HCT116 (cell line): ENCODE measurements at regions not wholly inside any gene's neighbourhood (a gene's known extent, or its start where the extent isn't known, plus 50 kb on each side); places are given as distances from the start of the nearest gene placed in this dataset.

Source experiments
- ATAC-seq: fragments of 200-7000 bp; cut with Tn5 transposase; 2 replicates; pipeline ENCODE4 v1.9.1; 2020; ENCODE audit warnings: mild to moderate bottlenecking, moderate library complexity
- BruUV-seq: library from RNA; stranded (reverse); fragments of 400-500 nt; replicated peaks from 2 replicates; lab custom pipeline; 2021; lab: Mats Ljungman, UMichigan
- CTCF ChIA-PET: fragments of 300-600 bp; sonication (Branson Sonifier 250); formaldehyde crosslinking; loops from one replicate; lab custom pipeline; 2021; ENCODE audit warnings: antibody characterized with exemption; lab: Charles Lee
- POLR2A ChIA-PET: fragments of 300-600, 350-600 bp; sonication (Branson Sonifier 250); formaldehyde crosslinking; loops from one replicate; lab custom pipeline; 2021; ENCODE audit warnings: antibody characterized with exemption; lab: Charles Lee
- RAD21 ChIA-PET, 2 experiments: fragments of 300-600 bp; sonication (Branson Sonifier 250); formaldehyde crosslinking; loops; one replicate each; lab custom pipeline; 2023; ENCODE audit warnings: low total read pairs in 2 of 2; ENCODE audit not compliant: uncharacterized antibody in 2 of 2, unreplicated experiment in 2 of 2, low non-redundant PET in 1 of 2; lab: Charles Lee
- DNase-seq: peaks from one replicate; pipeline ENCODE4 v3.0.0-alpha.2; 2010; ENCODE audit warnings: low read depth, low spot score
- H2AFZ ChIP-seq: fragments of 200-600 bp; shearing (Covaris generic), sonication (generic); 2 replicates; pipeline ENCODE4 v1.6.1; 2017; ENCODE audit warnings: low read depth, mixed run types, mixed read lengths, antibody characterized with exemption, low read length; ENCODE audit not compliant: poor library complexity, severe bottlenecking
- H3K27ac ChIP-seq: 2 replicates; pipeline ENCODE4 v1.5.1; 2012; ENCODE audit warnings: low read depth, low read length
- H3K27me3 ChIP-seq: fragments of 200-600 bp; sonication (generic); 2 replicates; pipeline ENCODE4 v1.6.1; 2016; ENCODE audit warnings: mixed run types, low read length, mixed read lengths; ENCODE audit not compliant: insufficient read depth
- H3K36me3 ChIP-seq, 2 experiments: fragments of 200-500 bp in 1 of 2; fragments of 200-600 bp in 1 of 2; sonication (Bioruptor generic) in 1 of 2; sonication (generic) in 1 of 2; 2 replicates each; pipeline versions ENCODE4 v1.5.1 to v1.6.1; 2014 to 2016; ENCODE audit warnings: low read length in 2 of 2, inconsistent platforms in 1 of 2, mixed read lengths in 1 of 2, mixed run types in 1 of 2; ENCODE audit not compliant: insufficient read depth in 2 of 2, control insufficient read depth in 1 of 2
- H3K4me1 ChIP-seq, 2 experiments: fragments of 200-600 bp in 1 of 2; sonication (generic) in 1 of 2; 2 replicates each; pipeline versions ENCODE4 v1.5.1 to v1.6.1; 2012 to 2017; ENCODE audit warnings: low read length in 2 of 2, inconsistent platforms in 1 of 2, mild to moderate bottlenecking in 1 of 2, mixed read lengths in 1 of 2, mixed run types in 1 of 2, moderate library complexity in 1 of 2; ENCODE audit not compliant: insufficient read depth in 2 of 2, control insufficient read depth in 1 of 2
- H3K4me2 ChIP-seq: fragments of 200-600 bp; sonication (generic); 2 replicates; pipeline ENCODE4 v1.6.1; 2017; ENCODE audit warnings: mixed run types, low read length, mixed read lengths
- H3K4me3 ChIP-seq, 2 experiments: fragments of 200-600 bp in 1 of 2; sonication (generic) in 1 of 2; replicated peaks in 1 of 2; 2 replicates each; pipeline ENCODE4 v1.5.1; 2011 to 2016; ENCODE audit warnings: low read length in 2 of 2, control low read depth in 1 of 2, low read depth in 1 of 2, mild to moderate bottlenecking in 1 of 2, mixed read lengths in 1 of 2, mixed run types in 1 of 2
- H3K79me2 ChIP-seq: fragments of 200-600 bp; sonication (generic); 2 replicates; pipeline ENCODE4 v1.6.1; 2017; ENCODE audit warnings: mild to moderate bottlenecking, mixed run types, low read length, moderate library complexity, mixed read lengths; ENCODE audit not compliant: insufficient read depth
- H3K9ac ChIP-seq: fragments of 200-600 bp; sonication (generic); 2 replicates; pipeline ENCODE4 v1.6.1; 2016; ENCODE audit warnings: low read length, mixed read lengths
- H3K9me2 ChIP-seq: fragments of 200-600 bp; sonication (generic), shearing (Covaris generic); 2 replicates; pipeline ENCODE4 v1.6.1; 2017; ENCODE audit warnings: mixed run types, mild to moderate bottlenecking, moderate library complexity; ENCODE audit not compliant: insufficient read depth
- H3K9me3 ChIP-seq, 2 experiments: fragments of 200-500 bp in 1 of 2; fragments of 200-600 bp in 1 of 2; sonication (Bioruptor generic) in 1 of 2; sonication (generic) in 1 of 2; 2 replicates each; pipeline ENCODE4 v1.6.1; 2014 to 2017; ENCODE audit warnings: low read length in 2 of 2, mixed read lengths in 2 of 2, inconsistent platforms in 1 of 2, low read depth in 1 of 2, mild to moderate bottlenecking in 1 of 2, mixed run types in 1 of 2, moderate library complexity in 1 of 2; ENCODE audit not compliant: control insufficient read depth in 1 of 2, insufficient read depth in 1 of 2
- H4K20me1 ChIP-seq: fragments of 200-600 bp; sonication (generic), shearing (Covaris generic); 2 replicates; pipeline ENCODE4 v1.6.1; 2017; ENCODE audit warnings: mixed run types, mild to moderate bottlenecking, moderate library complexity; ENCODE audit not compliant: insufficient read depth
- CEBPB ChIP-seq: IDR thresholded peaks from 2 replicates; pipeline ENCODE4 v1.6.1; 2012; ENCODE audit warnings: low read depth
- CTCF ChIP-seq, 3 experiments: fragments of 200-600 bp in 1 of 3; sonication (generic) in 1 of 3; IDR thresholded peaks in 2 of 3; conservative IDR thresholded peaks in 1 of 3; 2 replicates each; pipeline ENCODE4 v1.5.1; 2012 to 2017; ENCODE audit warnings: low read depth in 2 of 3, low read length in 2 of 3, antibody characterized with exemption in 1 of 3, borderline replicate concordance in 1 of 3, control low read depth in 1 of 3, mild to moderate bottlenecking in 1 of 3, mixed read lengths in 1 of 3, mixed run types in 1 of 3, moderate library complexity in 1 of 3; ENCODE audit not compliant: insufficient read depth in 1 of 3
- POLR2AphosphoS5 ChIP-seq: IDR thresholded peaks from 2 replicates; pipeline ENCODE4 v1.6.1; 2011; ENCODE audit warnings: mild to moderate bottlenecking, low read depth, low read length, moderate library complexity
- RAD21 ChIP-seq: IDR thresholded peaks from 2 replicates; pipeline ENCODE4 v1.6.1; 2012; ENCODE audit warnings: low read depth, mild to moderate bottlenecking
- REST ChIP-seq: IDR thresholded peaks from 2 replicates; pipeline ENCODE4 v1.6.1; 2012; ENCODE audit warnings: low read depth
- SIN3A ChIP-seq: IDR thresholded peaks from 2 replicates; pipeline ENCODE4 v1.6.1; 2012; ENCODE audit warnings: low read depth
- SRF ChIP-seq: IDR thresholded peaks from 2 replicates; pipeline ENCODE4 v1.6.1; 2012; ENCODE audit warnings: low read depth
- intact Hi-C: fragments of 100-400 bp; cut with micrococcal nuclease; formaldehyde crosslinking; loops from 2 replicates; pipeline ENCODE4 v1.10.0; 2022

- Histone ChIP-seq H3K27me3 (no peaks in the 10 kb centered on the region), H3K36me3 (no peaks in the 10 kb centered on the region), H3K9me2 (no peaks in the 10 kb centered on the region), H3K9me3 (no peaks in the 10 kb centered on the region), H3K4me3 (no peak overlapping the region), H2AFZ (no peak overlapping the region), H3K27ac (no peak overlapping the region), H3K9ac (no peak overlapping the region), H4K20me1 (no peaks in the 10 kb centered on the region), H3K4me1 (no peaks in the 10 kb centered on the region), H3K4me2 (no peak overlapping the region), H3K79me2 (no peaks in the 10 kb centered on the region)
- no peak for ATAC-seq
- no peak for DNase-seq
- BruUV-seq: no TSS peak
- TF ChIP-seq REST (no peak), RAD21 (no peak), SRF (no peak), CEBPB (no peak), CTCF (IDR thresholded peaks at IDR 0.05 in 2 of 3, conservative IDR thresholded peaks at IDR 0.05 in 1 of 3; ENCODE audit: borderline replicate concordance in 1 of 3, insufficient read depth in 1 of 3, low read depth in 2 of 3, low read length in 2 of 3) (no peak), SIN3A (no peak), POLR2AphosphoS5 (no peak)
- intact Hi-C loops: no loop called here
- CTCF ChIA-PET: no interaction called here
- POLR2A ChIA-PET: no interaction called here
- RAD21 ChIA-PET: no interaction called here
Observed at GRCh38 chr11:101342307-101342706, 212.7 kb upstream of the PGR start.
